PC-9 (cell line): ENCODE measurements at regions not wholly inside any gene's neighbourhood (a gene's known extent, or its start where the extent isn't known, plus 50 kb on each side); places are given as distances from the start of the nearest gene placed in this dataset.
"Not testable (repeated sequence)": the region's sequence is repeated elsewhere in the genome, so short reads cannot be mapped to it uniquely, and the experiment has no call there.

Source experiments
- CTCF ChIP-seq: fragments of 200-600 bp; sonication (generic); conservative IDR thresholded peaks from 2 replicates; pipeline ENCODE4 v1.6.1; 2017; ENCODE audit warnings: mixed run types, antibody characterized with exemption, mild to moderate bottlenecking, moderate library complexity
- EZH2 ChIP-seq: fragments of 200-600 bp; sonication (generic); IDR thresholded peaks from 2 replicates; pipeline ENCODE4 v1.8.0; 2017; ENCODE audit warnings: antibody characterized with exemption, low read depth

- TF ChIP-seq CTCF, EZH2: not testable (repeated sequence)
Measured at GRCh38 chr4:160481696-160482690, 1379.1 kb downstream of the RAPGEF2 start.
